ENCODE measurements at regions not wholly inside any gene's neighbourhood (a gene's known extent, or its start where the extent isn't known, plus 50 kb on each side); places are given as distances from the start of the nearest gene placed in this dataset.

DNA sequence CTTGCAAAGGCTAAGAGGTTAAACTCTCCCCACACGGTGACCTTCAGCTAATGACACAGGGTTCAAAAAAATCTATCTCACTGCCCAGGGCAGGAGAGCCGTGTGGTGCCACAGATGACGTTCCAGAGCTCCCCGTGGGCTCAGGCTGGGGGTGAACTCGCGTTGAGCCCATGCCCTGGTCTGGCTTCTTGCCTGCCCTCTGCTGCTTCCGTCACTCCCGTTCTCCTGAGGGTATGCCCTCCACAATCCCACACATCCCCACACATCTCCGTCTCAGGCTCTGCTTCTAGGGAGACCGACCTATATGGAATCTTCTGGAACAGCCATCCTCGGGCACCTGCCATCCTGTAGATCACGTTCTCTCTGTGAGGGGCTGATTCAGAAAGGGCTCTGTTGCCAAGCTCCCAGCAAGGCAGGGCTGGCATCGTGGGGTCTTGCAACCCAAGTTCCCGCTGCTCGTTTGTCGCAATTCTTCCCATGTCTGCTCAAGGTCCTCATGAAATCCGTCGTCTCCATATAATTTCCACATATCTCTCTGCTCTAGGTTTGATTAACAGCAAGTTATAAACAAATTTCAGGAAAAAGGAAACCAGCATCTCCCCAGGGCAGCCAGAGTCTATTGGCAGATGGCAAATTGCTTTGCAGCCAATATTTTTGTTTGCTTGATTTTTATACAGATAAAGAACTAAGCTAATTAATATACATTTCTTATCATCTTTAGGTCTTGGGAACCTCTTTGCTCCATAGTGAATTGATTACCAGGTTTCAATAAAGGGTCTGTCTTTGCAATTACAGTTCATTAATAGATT lies 278.2 kb downstream of the PTPRU start:
- H3K9me3 Mint-ChIP-seq: peaks cover 10% of the 10 kb centered on the region
- H3K4me1 Mint-ChIP-seq: peaks cover 16% of the 10 kb centered on the region
- TF ChIP-seq, protein P1, sequence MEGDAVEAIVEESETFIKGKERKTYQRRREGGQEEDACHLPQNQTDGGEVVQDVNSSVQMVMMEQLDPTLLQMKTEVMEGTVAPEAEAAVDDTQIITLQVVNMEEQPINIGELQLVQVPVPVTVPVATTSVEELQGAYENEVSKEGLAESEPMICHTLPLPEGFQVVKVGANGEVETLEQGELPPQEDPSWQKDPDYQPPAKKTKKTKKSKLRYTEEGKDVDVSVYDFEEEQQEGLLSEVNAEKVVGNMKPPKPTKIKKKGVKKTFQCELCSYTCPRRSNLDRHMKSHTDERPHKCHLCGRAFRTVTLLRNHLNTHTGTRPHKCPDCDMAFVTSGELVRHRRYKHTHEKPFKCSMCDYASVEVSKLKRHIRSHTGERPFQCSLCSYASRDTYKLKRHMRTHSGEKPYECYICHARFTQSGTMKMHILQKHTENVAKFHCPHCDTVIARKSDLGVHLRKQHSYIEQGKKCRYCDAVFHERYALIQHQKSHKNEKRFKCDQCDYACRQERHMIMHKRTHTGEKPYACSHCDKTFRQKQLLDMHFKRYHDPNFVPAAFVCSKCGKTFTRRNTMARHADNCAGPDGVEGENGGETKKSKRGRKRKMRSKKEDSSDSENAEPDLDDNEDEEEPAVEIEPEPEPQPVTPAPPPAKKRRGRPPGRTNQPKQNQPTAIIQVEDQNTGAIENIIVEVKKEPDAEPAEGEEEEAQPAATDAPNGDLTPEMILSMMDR (IDR thresholded peaks at IDR 0.05; ENCODE audit: unreplicated experiment in 3 of 3): no peak
- H3K4me3 Mint-ChIP-seq: no peak overlapping the region
- no peak overlapping the region for H3K27ac Mint-ChIP-seq
- no peaks in the 10 kb centered on the region for H3K36me3 Mint-ChIP-seq (ENCODE audit: low read depth)
- H3K27me3 Mint-ChIP-seq (ENCODE audit: low read depth): peaks cover 18% of the 10 kb centered on the region

GRCh38 chr1:29513357-29513756 lies 277.0 kb downstream of the PTPRU start:
- no peaks in the 10 kb centered on the region for H3K36me3 Mint-ChIP-seq (ENCODE audit: low read depth)
- peaks cover 16% of the 10 kb centered on the region for H3K27me3 Mint-ChIP-seq (ENCODE audit: low read depth)

GRCh38 chr1:29511436-29511835 lies 275.1 kb downstream of the PTPRU start:
- no peaks in the 10 kb centered on the region for H3K36me3 Mint-ChIP-seq (ENCODE audit: low read depth)
- peaks cover 21% of the 10 kb centered on the region for H3K27me3 Mint-ChIP-seq (ENCODE audit: low read depth)
- no peak overlapping the region for H3K4me3 Mint-ChIP-seq
- no peak overlapping the region for H3K27ac Mint-ChIP-seq
- H3K4me1 Mint-ChIP-seq: peaks cover 18% of the 10 kb centered on the region
- TF ChIP-seq, protein P1 (IDR thresholded peaks at IDR 0.05; ENCODE audit: unreplicated experiment in 3 of 3): no peak
- peaks cover 10% of the 10 kb centered on the region for H3K9me3 Mint-ChIP-seq

More at GRCh38 chr1:29513357-29513756, 277.0 kb downstream of the PTPRU start:
- no peak overlapping the region for H3K27ac Mint-ChIP-seq
- TF ChIP-seq, protein P1 (IDR thresholded peaks at IDR 0.05; ENCODE audit: unreplicated experiment in 3 of 3): peak in 2 of 3 experiments; percentile 20 to 30
- H3K9me3 Mint-ChIP-seq: peaks cover 10% of the 10 kb centered on the region
- peaks cover 13% of the 10 kb centered on the region for H3K4me1 Mint-ChIP-seq
- H3K4me3 Mint-ChIP-seq: no peak overlapping the region

- H3K9me3 Mint-ChIP-seq: peaks cover 10% of the 10 kb centered on the region
- H3K36me3 Mint-ChIP-seq (ENCODE audit: low read depth): no peaks in the 10 kb centered on the region
- no peak overlapping the region for H3K27ac Mint-ChIP-seq
- peaks cover 9% of the 10 kb centered on the region for H3K27me3 Mint-ChIP-seq (ENCODE audit: low read depth)
- TF ChIP-seq, protein P1 (IDR thresholded peaks at IDR 0.05; ENCODE audit: unreplicated experiment in 3 of 3): no peak
- H3K4me3 Mint-ChIP-seq: no peak overlapping the region
- peaks cover 35% of the 10 kb centered on the region for H3K4me1 Mint-ChIP-seq
These were observed 272.3 kb downstream of the PTPRU start for GRCh38 chr1:29508458-29509107.

- Mint-ChIP-seq H3K4me1 (peaks cover 46% of the 10 kb centered on the region), H3K27ac (no peak overlapping the region), H3K36me3 (ENCODE audit: low read depth) (no peaks in the 10 kb centered on the region), H3K9me3 (peaks cover 7% of the 10 kb centered on the region), H3K4me3 (no peak overlapping the region), H3K27me3 (ENCODE audit: low read depth) (peaks cover 9% of the 10 kb centered on the region)
- TF ChIP-seq, protein P1 (IDR thresholded peaks at IDR 0.05; ENCODE audit: unreplicated experiment in 3 of 3): no peak
These were observed 270.4 kb downstream of the PTPRU start for GRCh38 chr1:29506678-29507225.
